NB4 (cell line): ENCODE measurements at regions not wholly inside any gene's neighbourhood (a gene's known extent, or its start where the extent isn't known, plus 50 kb on each side); places are given as distances from the start of the nearest gene placed in this dataset.
A peak's percentile ranks its signal among the peaks of the same experiment; 100 is the strongest.

ENCODE experiments used
- DNase-seq: peaks from one replicate; pipeline ENCODE4 v3.0.0; 2010; ENCODE audit warnings: low read depth
- H3K4me3 ChIP-seq: one replicate; pipeline ENCODE4 v1.5.1; 2011; ENCODE audit warnings: mild to moderate bottlenecking, low read depth, low read length, moderate library complexity
- MYC ChIP-seq: IDR thresholded peaks from 2 replicates; pipeline ENCODE4 v1.6.1; 2011; ENCODE audit warnings: low read depth, low read length
- POLR2A ChIP-seq: IDR thresholded peaks from 2 replicates; pipeline ENCODE4 v1.6.1; 2011; ENCODE audit warnings: mild to moderate bottlenecking; ENCODE audit not compliant: insufficient read length; ENCODE audit errors: extremely low read depth
- TF ChIP-seq, protein P1 (sequence below): IDR thresholded peaks from one replicate; pipeline ENCODE4 v1.5.1; 2012; ENCODE audit warnings: low read depth, low read length
- TF ChIP-seq, protein P2 (sequence below): IDR thresholded peaks from 2 replicates; pipeline ENCODE4 v1.6.1; 2011; ENCODE audit warnings: low read depth, low read length

DNA sequence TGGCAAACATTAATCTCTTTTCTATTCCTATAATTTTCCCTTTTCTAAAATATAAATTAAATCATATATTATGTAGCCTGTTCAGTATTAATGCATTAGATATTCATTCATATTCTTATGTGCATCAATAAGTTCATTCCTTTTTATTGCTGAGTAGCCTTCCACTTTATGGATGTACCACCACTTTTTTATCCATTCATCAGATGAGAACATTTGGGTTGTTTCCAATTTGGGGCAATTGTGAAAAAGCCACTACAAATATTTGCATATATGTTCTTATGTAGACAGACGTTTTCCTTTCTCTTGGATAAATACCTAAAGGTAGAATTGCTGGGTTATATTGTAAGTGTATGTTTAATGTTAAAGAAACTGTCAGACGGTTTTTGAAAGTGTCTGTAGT, 79.4 kb upstream of the MAPK10 start:
- no peak for DNase-seq
- TF ChIP-seq MYC: no peak
- TF ChIP-seq, protein P1, sequence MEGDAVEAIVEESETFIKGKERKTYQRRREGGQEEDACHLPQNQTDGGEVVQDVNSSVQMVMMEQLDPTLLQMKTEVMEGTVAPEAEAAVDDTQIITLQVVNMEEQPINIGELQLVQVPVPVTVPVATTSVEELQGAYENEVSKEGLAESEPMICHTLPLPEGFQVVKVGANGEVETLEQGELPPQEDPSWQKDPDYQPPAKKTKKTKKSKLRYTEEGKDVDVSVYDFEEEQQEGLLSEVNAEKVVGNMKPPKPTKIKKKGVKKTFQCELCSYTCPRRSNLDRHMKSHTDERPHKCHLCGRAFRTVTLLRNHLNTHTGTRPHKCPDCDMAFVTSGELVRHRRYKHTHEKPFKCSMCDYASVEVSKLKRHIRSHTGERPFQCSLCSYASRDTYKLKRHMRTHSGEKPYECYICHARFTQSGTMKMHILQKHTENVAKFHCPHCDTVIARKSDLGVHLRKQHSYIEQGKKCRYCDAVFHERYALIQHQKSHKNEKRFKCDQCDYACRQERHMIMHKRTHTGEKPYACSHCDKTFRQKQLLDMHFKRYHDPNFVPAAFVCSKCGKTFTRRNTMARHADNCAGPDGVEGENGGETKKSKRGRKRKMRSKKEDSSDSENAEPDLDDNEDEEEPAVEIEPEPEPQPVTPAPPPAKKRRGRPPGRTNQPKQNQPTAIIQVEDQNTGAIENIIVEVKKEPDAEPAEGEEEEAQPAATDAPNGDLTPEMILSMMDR: no peak
- TF ChIP-seq, protein P2, sequence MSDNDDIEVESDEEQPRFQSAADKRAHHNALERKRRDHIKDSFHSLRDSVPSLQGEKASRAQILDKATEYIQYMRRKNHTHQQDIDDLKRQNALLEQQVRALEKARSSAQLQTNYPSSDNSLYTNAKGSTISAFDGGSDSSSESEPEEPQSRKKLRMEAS: no peak
- TF ChIP-seq POLR2A: no peak
- no peak overlapping the region for H3K4me3 ChIP-seq

DNA sequence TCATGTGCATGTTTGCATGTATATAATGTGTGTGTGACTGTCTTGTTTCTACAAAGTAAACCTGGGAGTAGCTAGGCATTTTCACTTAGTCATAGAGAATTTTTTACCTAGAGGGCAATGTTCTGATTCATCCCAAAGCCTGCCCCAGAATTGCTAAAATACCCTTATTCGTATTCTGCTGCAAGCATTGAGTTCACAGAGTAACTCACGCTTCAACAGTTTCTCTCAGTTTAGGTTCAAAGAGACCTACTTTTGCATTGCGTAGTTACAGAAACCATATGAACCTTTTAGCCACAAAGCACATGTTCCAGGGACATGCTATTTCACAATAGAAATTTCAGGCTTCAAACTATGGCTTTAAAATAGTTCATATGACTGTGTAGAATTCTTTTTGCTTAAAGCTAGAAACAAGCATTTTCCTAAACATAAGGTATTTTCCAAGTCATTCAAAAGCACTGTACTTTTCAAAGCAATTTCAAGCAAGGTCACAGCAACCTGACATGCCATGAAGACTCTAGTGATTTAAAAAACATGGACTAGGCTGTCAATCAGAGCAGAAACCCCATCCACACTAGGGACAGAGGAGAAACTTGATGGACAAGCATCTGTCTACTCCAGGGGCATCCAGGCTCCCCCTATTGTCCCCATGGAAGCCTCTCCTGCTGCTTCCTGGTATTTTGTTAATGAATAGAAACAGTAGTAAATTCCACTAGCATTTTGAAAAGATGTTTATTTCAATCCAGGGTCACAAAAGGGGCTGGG, 81.5 kb upstream of the MAPK10 start:
- no peak overlapping the region for H3K4me3 ChIP-seq
- no peak for TF ChIP-seq POLR2A
- TF ChIP-seq, protein P2: peak; percentile 35; the same call in 1 of the 2 replicates
- TF ChIP-seq, protein P1: no peak
- no peak for DNase-seq

DNA sequence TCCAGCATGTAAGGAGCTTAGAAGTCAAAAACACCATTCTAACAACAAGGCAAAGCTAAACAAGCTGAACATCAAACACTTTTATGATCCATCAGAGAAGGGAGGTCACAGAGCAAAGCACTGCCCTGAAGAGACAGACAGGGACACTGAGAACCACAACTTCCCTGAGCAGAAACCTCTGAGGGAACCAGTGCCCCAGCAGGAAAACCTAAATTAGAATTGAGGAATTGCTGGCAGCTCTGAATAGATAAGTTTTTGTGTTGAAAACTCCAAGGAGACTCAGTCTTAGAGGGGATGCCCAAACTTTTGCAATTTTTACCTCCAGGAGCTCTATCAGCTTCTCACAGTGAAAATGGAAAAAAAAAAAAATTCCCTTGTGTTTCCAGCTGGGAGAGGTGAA, 83.0 kb upstream of the MAPK10 start:
- H3K4me3 ChIP-seq: no peak overlapping the region
- TF ChIP-seq MYC: no peak
- TF ChIP-seq, protein P1: no peak
- TF ChIP-seq, protein P2: no peak
- TF ChIP-seq POLR2A: no peak
- no peak for DNase-seq

DNA sequence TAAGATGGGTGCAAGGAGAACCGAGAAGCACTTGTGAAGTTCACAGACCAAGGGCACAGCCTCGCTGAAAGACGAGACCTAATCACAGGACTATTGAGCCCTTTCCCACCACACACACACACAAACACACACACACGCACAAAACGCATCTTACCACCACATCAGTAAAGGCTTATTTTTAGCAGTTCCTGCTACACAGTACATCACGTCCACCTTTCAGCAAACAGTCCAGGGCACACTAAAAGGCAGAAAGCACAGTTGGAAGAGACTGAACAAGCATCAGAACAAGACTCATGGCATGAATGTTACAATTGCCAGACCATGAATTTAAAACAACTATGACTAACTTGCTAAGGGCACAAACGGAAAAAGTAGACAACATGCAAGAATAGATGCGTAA, 83.6 kb upstream of the MAPK10 start:
- TF ChIP-seq MYC: no peak
- no peak for TF ChIP-seq POLR2A
- TF ChIP-seq, protein P2: no peak
- TF ChIP-seq, protein P1: no peak
- no peak overlapping the region for H3K4me3 ChIP-seq
- no peak for DNase-seq

DNA sequence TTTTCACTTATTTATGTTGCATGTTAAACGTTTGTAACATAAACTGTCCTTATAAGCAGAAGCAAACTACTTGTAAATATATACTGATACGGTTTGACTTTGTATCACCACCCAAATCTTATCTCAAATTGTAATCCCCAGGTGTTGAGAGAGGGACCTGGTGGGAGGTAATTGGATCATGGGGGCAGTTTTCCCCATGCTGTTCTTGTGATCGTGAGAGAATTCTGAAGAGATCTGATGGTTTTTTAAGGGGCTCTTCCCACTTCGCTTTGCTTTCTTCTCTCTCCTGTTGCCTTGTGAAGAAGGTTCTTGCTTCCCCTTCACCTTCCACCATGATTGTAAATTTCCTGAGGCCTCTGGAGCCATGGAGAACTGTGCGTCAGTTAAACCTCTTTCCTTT, 87.1 kb upstream of the MAPK10 start:
- no peak overlapping the region for H3K4me3 ChIP-seq
- DNase-seq: no peak
- no peak for TF ChIP-seq MYC
- TF ChIP-seq, protein P2: no peak
- no peak for TF ChIP-seq POLR2A
- TF ChIP-seq, protein P1: no peak
